Hepatocyte (in vitro differentiated cells): ENCODE measurements at regions not wholly inside any gene's neighbourhood (a gene's known extent, or its start where the extent isn't known, plus 50 kb on each side); places are given as distances from the start of the nearest gene placed in this dataset.

Source experiments
- EZH2 ChIP-seq: fragments of 200-600 bp; sonication (generic); IDR thresholded peaks from 2 replicates; pipeline ENCODE4 v1.6.1; 2016; ENCODE audit warnings: antibody characterized with exemption, mild to moderate bottlenecking, borderline replicate concordance
- TF ChIP-seq, protein P1 (sequence below): fragments of 200-600 bp; sonication (generic); IDR thresholded peaks from 2 replicates; pipeline ENCODE4 v1.5.1; 2016; ENCODE audit warnings: antibody characterized with exemption, mild to moderate bottlenecking; ENCODE audit not compliant: poor library complexity

DNA sequence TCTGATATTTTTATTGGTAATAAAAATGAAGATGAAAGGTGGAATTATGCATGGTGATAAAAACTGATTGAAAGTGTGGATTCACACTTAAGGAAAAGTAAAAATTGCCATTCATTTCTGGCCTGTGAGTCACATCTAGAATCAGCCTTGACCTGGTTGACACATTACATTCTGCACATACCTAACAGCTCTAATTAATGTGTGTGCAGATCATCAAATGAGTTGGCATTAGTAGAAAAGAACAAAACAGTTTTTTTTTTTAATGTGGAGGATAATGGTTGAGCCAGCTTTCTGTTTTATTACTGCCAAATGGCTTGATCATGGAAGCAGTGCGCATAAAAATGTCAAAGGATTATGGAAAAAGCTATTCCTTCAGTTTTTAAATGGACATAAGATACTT lies 142.6 kb upstream of the TMEM196 start:
- TF ChIP-seq, protein P1, sequence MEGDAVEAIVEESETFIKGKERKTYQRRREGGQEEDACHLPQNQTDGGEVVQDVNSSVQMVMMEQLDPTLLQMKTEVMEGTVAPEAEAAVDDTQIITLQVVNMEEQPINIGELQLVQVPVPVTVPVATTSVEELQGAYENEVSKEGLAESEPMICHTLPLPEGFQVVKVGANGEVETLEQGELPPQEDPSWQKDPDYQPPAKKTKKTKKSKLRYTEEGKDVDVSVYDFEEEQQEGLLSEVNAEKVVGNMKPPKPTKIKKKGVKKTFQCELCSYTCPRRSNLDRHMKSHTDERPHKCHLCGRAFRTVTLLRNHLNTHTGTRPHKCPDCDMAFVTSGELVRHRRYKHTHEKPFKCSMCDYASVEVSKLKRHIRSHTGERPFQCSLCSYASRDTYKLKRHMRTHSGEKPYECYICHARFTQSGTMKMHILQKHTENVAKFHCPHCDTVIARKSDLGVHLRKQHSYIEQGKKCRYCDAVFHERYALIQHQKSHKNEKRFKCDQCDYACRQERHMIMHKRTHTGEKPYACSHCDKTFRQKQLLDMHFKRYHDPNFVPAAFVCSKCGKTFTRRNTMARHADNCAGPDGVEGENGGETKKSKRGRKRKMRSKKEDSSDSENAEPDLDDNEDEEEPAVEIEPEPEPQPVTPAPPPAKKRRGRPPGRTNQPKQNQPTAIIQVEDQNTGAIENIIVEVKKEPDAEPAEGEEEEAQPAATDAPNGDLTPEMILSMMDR: no peak
- TF ChIP-seq EZH2: no peak
